ENCODE measurements at regions not wholly inside any gene's neighbourhood (a gene's known extent, or its start where the extent isn't known, plus 50 kb on each side); places are given as distances from the start of the nearest gene placed in this dataset.

DNA sequence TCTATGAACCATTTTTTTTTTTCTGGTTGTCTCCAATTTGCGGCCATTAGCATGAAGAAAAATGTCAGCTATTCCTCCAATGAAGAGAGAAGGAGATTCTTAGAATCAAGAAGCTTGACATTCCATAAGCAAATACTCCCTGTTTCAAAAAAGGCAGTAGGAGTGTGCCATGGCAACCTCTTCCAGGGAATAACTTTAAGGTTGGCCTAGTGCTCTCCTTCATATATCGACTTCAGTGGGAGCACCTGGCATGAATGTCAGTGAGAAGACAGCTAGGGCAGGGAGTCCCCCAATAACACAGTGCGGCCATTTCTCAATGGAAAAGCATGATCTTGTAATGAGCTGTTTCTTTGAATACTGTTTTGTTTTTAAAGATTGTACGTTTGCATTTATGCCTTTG is 493.0 kb upstream of the ATP11B start:
- Histone ChIP-seq H3K27ac (no peak overlapping the region), H3K4me1 (no peaks in the 10 kb centered on the region), H3K27me3 (no peaks in the 10 kb centered on the region), H3K9me3 (no peaks in the 10 kb centered on the region), H3K4me3 (no peak overlapping the region), H3K36me3 (no peaks in the 10 kb centered on the region)
- TF ChIP-seq, protein P1, sequence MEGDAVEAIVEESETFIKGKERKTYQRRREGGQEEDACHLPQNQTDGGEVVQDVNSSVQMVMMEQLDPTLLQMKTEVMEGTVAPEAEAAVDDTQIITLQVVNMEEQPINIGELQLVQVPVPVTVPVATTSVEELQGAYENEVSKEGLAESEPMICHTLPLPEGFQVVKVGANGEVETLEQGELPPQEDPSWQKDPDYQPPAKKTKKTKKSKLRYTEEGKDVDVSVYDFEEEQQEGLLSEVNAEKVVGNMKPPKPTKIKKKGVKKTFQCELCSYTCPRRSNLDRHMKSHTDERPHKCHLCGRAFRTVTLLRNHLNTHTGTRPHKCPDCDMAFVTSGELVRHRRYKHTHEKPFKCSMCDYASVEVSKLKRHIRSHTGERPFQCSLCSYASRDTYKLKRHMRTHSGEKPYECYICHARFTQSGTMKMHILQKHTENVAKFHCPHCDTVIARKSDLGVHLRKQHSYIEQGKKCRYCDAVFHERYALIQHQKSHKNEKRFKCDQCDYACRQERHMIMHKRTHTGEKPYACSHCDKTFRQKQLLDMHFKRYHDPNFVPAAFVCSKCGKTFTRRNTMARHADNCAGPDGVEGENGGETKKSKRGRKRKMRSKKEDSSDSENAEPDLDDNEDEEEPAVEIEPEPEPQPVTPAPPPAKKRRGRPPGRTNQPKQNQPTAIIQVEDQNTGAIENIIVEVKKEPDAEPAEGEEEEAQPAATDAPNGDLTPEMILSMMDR (IDR thresholded peaks at IDR 0.05): no peak
- no peak for TF ChIP-seq POLR2A (IDR thresholded peaks at IDR 0.05)
- intact Hi-C loops (cut with DNase I; ENCODE audit: low total_unique reads): no loop called here
- DNase-seq: no peak

DNA sequence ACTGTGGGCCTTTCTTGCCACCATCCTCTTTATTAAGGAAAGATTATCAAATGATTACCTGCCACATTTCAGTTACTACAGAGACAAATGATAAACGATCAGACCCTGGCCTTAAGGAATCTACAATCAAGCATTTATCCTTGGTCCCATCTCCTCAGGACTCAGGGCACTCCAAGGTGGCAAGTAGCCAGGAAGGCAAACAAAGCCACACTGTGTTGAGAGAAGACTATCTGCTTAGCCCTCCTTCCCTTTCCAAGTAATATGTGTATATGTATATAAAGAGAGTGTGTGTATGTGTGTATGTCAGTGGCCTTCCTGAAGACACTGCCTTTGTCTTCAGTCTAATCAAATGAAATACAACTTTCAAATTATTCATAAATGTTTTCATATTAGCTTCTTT is 490.1 kb upstream of the ATP11B start:
- no peak for DNase-seq
- H3K36me3 ChIP-seq: no peaks in the 10 kb centered on the region
- H3K27ac ChIP-seq: no peak overlapping the region
- H3K27me3 ChIP-seq: no peaks in the 10 kb centered on the region
- intact Hi-C loops (cut with DNase I; ENCODE audit: low total_unique reads): no loop called here
- H3K4me3 ChIP-seq: no peak overlapping the region
- no peak for TF ChIP-seq POLR2A (IDR thresholded peaks at IDR 0.05)
- TF ChIP-seq, protein P1 (IDR thresholded peaks at IDR 0.05): no peak
- no peaks in the 10 kb centered on the region for H3K9me3 ChIP-seq
- H3K4me1 ChIP-seq: no peaks in the 10 kb centered on the region

DNA sequence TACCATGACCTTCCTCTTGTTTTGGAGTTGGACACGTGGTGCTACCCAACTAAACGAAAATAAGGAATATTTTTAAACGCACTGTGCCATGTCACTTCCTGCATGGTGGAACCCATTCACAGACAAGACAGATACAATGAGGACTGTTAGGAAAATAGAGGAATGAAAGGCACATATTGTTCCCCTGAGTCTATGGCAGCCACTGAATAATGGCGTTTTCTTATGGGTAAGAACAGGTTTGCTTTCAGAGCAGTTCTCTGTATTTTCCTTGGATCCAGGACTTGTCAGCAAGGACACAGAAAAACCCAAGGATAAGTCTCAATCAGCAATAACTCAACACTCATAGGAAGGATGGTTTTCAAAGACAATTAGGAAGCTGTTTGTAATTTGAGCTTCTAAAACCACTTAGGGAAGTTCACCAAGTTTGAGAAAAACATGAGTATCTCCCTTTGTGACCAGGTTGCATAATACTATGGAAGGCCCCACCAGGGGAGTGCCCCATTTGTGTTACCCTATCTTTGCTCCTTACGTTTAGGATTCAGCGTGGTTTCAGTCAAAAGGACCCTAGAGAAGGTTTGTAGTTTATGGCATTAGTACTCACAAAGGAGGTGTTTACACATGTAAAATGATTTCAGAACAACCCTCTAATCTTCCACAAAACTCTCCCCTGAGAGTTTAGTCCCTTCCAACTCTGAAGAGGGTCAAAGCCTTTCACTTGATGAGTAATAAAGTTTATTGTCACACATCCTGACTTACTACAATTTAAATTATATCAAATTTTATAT is 487.2 kb upstream of the ATP11B start:
- Histone ChIP-seq H3K36me3 (no peaks in the 10 kb centered on the region), H3K27ac (no peak overlapping the region), H3K4me3 (no peak overlapping the region), H3K9me3 (no peaks in the 10 kb centered on the region), H3K27me3 (no peaks in the 10 kb centered on the region), H3K4me1 (no peaks in the 10 kb centered on the region)
- TF ChIP-seq, protein P1 (IDR thresholded peaks at IDR 0.05): no peak
- TF ChIP-seq POLR2A (IDR thresholded peaks at IDR 0.05): no peak
- DNase-seq: no peak
- intact Hi-C loops (cut with DNase I; ENCODE audit: low total_unique reads): no loop called here

DNA sequence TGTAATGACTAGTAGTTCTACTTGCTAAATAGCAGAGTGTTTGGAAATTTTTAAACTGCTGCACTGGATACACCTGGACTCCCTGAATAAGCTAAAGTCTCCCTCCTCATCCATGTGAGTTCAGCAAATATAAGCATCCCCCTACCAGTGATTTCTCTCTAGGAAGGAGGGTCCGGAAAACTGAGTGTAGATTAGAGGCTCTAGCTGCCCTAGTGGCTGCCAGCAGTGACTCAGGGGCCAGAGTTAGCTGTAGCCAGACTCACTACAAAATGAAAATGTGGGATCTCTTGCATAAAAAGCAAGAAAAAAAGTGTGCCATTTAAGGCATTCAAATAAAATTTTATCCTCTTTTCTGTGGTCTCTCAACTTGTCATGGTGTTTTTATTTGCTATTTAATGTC is 485.0 kb upstream of the ATP11B start:
- TF ChIP-seq, protein P1 (IDR thresholded peaks at IDR 0.05): no peak
- no peaks in the 10 kb centered on the region for H3K36me3 ChIP-seq
- no peak for DNase-seq
- H3K4me1 ChIP-seq: no peaks in the 10 kb centered on the region
- H3K4me3 ChIP-seq: no peak overlapping the region
- no peaks in the 10 kb centered on the region for H3K27me3 ChIP-seq
- intact Hi-C loops (cut with DNase I; ENCODE audit: low total_unique reads): no loop called here
- no peaks in the 10 kb centered on the region for H3K9me3 ChIP-seq
- no peak overlapping the region for H3K27ac ChIP-seq

DNA sequence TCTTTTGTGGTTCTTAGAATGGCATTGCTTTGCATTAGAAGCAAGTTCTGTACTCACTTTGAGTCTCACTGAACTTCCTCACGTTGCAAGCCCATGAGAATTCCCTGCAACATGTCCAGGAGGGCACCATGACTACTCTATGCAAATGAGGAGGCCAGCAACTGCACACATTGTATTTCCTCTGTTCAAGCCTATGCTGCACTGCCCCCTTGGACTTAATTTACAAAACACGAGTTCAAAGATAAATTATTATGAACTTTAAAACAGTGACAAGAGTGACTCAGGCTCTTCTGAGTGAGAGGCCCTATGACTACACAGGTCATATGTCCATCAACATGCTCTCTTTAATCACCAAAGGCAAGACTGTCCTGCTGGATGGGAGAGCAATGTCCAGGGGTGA is 484.2 kb upstream of the ATP11B start:
- H3K4me1 ChIP-seq: no peaks in the 10 kb centered on the region
- intact Hi-C loops (cut with DNase I; ENCODE audit: low total_unique reads): no loop called here
- H3K9me3 ChIP-seq: no peaks in the 10 kb centered on the region
- no peak for DNase-seq
- H3K4me3 ChIP-seq: no peak overlapping the region
- no peaks in the 10 kb centered on the region for H3K27me3 ChIP-seq
- H3K36me3 ChIP-seq: no peaks in the 10 kb centered on the region
- H3K27ac ChIP-seq: no peak overlapping the region
- TF ChIP-seq POLR2A (IDR thresholded peaks at IDR 0.05): no peak
- TF ChIP-seq, protein P1 (IDR thresholded peaks at IDR 0.05): no peak

All from uterus (tissue), 3 donors.